NB4 (cell line): ENCODE measurements at regions not wholly inside any gene's neighbourhood (a gene's known extent, or its start where the extent isn't known, plus 50 kb on each side); places are given as distances from the start of the nearest gene placed in this dataset.

Experiments used
- CTCF ChIP-seq: IDR thresholded peaks from one replicate; pipeline ENCODE4 v1.5.1; 2012; ENCODE audit warnings: low read depth, low read length
- POLR2A ChIP-seq: IDR thresholded peaks from 2 replicates; pipeline ENCODE4 v1.6.1; 2011; ENCODE audit warnings: mild to moderate bottlenecking; ENCODE audit not compliant: insufficient read length; ENCODE audit errors: extremely low read depth

GRCh38 chr12:20268121-20268732 lies 100.1 kb upstream of the PDE3A start:
- TF ChIP-seq CTCF (no peak), POLR2A (no peak)
